Transverse colon (tissue), 4 donors: ENCODE measurements at regions not wholly inside any gene's neighbourhood (a gene's known extent, or its start where the extent isn't known, plus 50 kb on each side); places are given as distances from the start of the nearest gene placed in this dataset.

Experiments used
- POLR2AphosphoS5 ChIP-seq, 3 donors: sonication (generic); formaldehyde crosslinking; IDR thresholded peaks; one replicate each; pipeline ENCODE4 v1.6.1; 2016; ENCODE audit warnings: antibody characterized with exemption in 3 of 3
- TF ChIP-seq, protein P1 (sequence below), 5 experiments: fragments of 200-600 bp in 3 of 5; fragments of 450-650 bp in 2 of 5; sonication (generic) in 3 of 5; IDR thresholded peaks; 1 replicate in 2 of 5; 2 replicates in 3 of 5; pipeline ENCODE4 v1.5.1; 2016 to 2017; ENCODE audit warnings: antibody characterized with exemption in 5 of 5, inconsistent platforms in 3 of 5, mild to moderate bottlenecking in 2 of 5, moderate library complexity in 1 of 5

DNA sequence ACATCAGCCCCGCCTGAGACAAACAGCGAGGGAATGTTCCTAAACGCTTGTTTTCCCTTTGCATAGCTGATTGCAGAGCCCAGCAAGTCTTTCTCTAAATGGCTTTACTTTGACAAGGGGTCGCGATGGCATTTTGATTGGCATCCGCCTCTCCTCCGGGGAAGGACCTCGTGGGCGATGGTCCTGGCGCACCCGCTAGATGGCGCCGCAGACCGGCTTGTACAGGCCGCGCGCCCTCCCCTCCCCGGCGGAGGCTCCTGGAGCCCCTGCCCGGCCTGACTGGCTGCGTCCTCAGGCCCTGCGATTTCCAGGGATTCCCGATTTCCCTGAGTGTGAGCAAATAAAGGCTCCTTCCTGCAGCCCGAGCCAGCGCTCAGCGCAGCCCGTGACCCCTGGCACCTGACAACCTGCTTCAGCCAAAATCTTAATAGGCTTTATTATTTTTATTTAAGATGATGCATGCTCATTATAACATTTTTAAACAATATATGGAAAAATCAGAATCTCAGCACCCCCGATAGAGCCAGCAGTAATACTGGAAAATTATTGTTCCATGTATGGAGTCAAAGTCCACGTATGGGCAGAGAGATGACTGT lies 468.3 kb downstream of the AACS start:
- TF ChIP-seq, protein P1, sequence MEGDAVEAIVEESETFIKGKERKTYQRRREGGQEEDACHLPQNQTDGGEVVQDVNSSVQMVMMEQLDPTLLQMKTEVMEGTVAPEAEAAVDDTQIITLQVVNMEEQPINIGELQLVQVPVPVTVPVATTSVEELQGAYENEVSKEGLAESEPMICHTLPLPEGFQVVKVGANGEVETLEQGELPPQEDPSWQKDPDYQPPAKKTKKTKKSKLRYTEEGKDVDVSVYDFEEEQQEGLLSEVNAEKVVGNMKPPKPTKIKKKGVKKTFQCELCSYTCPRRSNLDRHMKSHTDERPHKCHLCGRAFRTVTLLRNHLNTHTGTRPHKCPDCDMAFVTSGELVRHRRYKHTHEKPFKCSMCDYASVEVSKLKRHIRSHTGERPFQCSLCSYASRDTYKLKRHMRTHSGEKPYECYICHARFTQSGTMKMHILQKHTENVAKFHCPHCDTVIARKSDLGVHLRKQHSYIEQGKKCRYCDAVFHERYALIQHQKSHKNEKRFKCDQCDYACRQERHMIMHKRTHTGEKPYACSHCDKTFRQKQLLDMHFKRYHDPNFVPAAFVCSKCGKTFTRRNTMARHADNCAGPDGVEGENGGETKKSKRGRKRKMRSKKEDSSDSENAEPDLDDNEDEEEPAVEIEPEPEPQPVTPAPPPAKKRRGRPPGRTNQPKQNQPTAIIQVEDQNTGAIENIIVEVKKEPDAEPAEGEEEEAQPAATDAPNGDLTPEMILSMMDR (IDR thresholded peaks at IDR 0.05), result peak; percentile 47 to 68 (median 63)
- TF ChIP-seq POLR2AphosphoS5 (IDR thresholded peaks at IDR 0.05), result no peak
